Spleen (tissue), 11 donors: ENCODE measurements at regions not wholly inside any gene's neighbourhood (a gene's known extent, or its start where the extent isn't known, plus 50 kb on each side); places are given as distances from the start of the nearest gene placed in this dataset.

ENCODE experiments used
- DNase-seq: peaks from one replicate; pipeline ENCODE4 v3.0.0-alpha.2; 2020
- H3K27ac ChIP-seq, 8 donors: fragments of 200-600 bp; sonication (generic) in 7 of 8; 1 replicate in 4 of 8; 2 replicates in 4 of 8; pipeline versions ENCODE4 v1.5.0 to v1.8.0; 2016 to 2021; ENCODE audit warnings: inconsistent platforms in 4 of 8, mild to moderate bottlenecking in 4 of 8, moderate library complexity in 1 of 8
- H3K27me3 ChIP-seq, 7 donors: fragments of 200-600 bp; sonication (generic) in 6 of 7; replicated peaks in 1 of 7; 1 replicate in 4 of 7; 2 replicates in 3 of 7; pipeline versions ENCODE4 v1.5.0 to v1.8.0; 2016 to 2021; ENCODE audit warnings: inconsistent platforms in 3 of 7, mild to moderate bottlenecking in 1 of 7
- H3K36me3 ChIP-seq, 6 donors: fragments of 200-600 bp; sonication (generic) in 5 of 6; 1 replicate in 4 of 6; 2 replicates in 2 of 6; pipeline versions ENCODE4 v1.5.0 to v1.8.0; 2016 to 2021; ENCODE audit warnings: inconsistent platforms in 2 of 6
- H3K4me1 ChIP-seq, 6 donors: fragments of 200-600 bp; sonication (generic) in 5 of 6; 1 replicate in 3 of 6; 2 replicates in 3 of 6; pipeline versions ENCODE4 v1.5.0 to v1.8.0; 2016 to 2021; ENCODE audit warnings: inconsistent platforms in 3 of 6
- H3K4me3 ChIP-seq, 8 donors: fragments of 200-600 bp; sonication (generic) in 7 of 8; 1 replicate in 4 of 8; 2 replicates in 4 of 8; pipeline versions ENCODE4 v1.5.0 to v1.8.0; 2016 to 2021; ENCODE audit warnings: inconsistent platforms in 4 of 8, mild to moderate bottlenecking in 4 of 8, moderate library complexity in 2 of 8
- H3K9me3 ChIP-seq, 8 donors: fragments of 200-600 bp; sonication (generic) in 7 of 8; 1 replicate in 4 of 8; 2 replicates in 4 of 8; pipeline versions ENCODE4 v1.5.0 to v1.8.0; 2016 to 2021; ENCODE audit warnings: inconsistent platforms in 4 of 8
- CTCF ChIP-seq, 11 experiments: fragments of 200-600 bp in 7 of 11; fragments of 450-650 bp in 4 of 11; sonication (generic) in 4 of 11; IDR thresholded peaks in 8 of 11; conservative IDR thresholded peaks in 3 of 11; 1 replicate in 7 of 11; 2 replicates in 4 of 11; pipeline versions ENCODE4 v1.4.0 to v1.8.0; 2016 to 2021; ENCODE audit warnings: antibody characterized with exemption in 11 of 11, inconsistent platforms in 4 of 11, mild to moderate bottlenecking in 1 of 11
- POLR2A ChIP-seq, 3 donors: fragments of 450-650 bp; IDR thresholded peaks; one replicate each; pipeline ENCODE4 v1.5.1; 2017; ENCODE audit warnings: antibody characterized with exemption in 3 of 3, mild to moderate bottlenecking in 1 of 3
- POLR2AphosphoS5 ChIP-seq, 3 donors: sonication (generic); formaldehyde crosslinking; IDR thresholded peaks; one replicate each; pipeline ENCODE4 v1.5.1; 2017; ENCODE audit warnings: antibody characterized with exemption in 3 of 3
- WGBS, 5 donors: extraction: QIAGEN DNeasy Blood & Tissue Kit in 3 of 5; methylation state at CpG; one replicate each; pipeline versions ENCODE4 v1.1.5 to v1.1.7; 2013 to 2018; 5-methylcytosine and 5-hydroxymethylcytosine counted together
- intact Hi-C: fragments of 100-400 bp; cut with DNase I; formaldehyde crosslinking; loops from one replicate; pipeline ENCODE4 v1.15.0; 2023; ENCODE audit warnings: low total_unique reads
- donor health status: healthy with polysubstance abuse.
- donor health status: DM: no; HTN: no; CAD: no; lungs with moderate emphysema.
- donor health status: DM: no; HTN: no; CAD: no.
- donor health status: Bipolar disorder and iron deficiency.
- donor health status: healthy.
- donor health status: DM: no; HTN: no; CAD: no.
- donor health status: DM: yes; HTN: yes; CAD: no.

GRCh38 chr16:22757202-22757601 lies 56.8 kb upstream of the HS3ST2 start:
- no peak overlapping the region for H3K27ac ChIP-seq
- intact Hi-C loops: no loop called here
- peaks cover 0 to 14% (median 0%) of the 10 kb centered on the region in 7 donors for H3K27me3 ChIP-seq
- no peak for DNase-seq
- no peak overlapping the region for H3K4me3 ChIP-seq
- no peaks in the 10 kb centered on the region for H3K4me1 ChIP-seq
- no peaks in the 10 kb centered on the region for H3K36me3 ChIP-seq
- no peaks in the 10 kb centered on the region for H3K9me3 ChIP-seq
- TF ChIP-seq POLR2AphosphoS5 (IDR thresholded peaks at IDR 0.05) (no peak), CTCF (IDR thresholded peaks at IDR 0.05 in 8 of 11, conservative IDR thresholded peaks at IDR 0.05 in 3 of 11) (no peak), POLR2A (IDR thresholded peaks at IDR 0.05) (no peak)
- WGBS, 5 donors: 64 to 72% (median 67%) methylated on average over 3 of the region's 3 CpGs

GRCh38 chr16:22762486-22762885 lies 51.5 kb upstream of the HS3ST2 start:
- no peaks in the 10 kb centered on the region for H3K4me1 ChIP-seq
- no peak overlapping the region for H3K27ac ChIP-seq
- no peak overlapping the region for H3K4me3 ChIP-seq
- intact Hi-C loops: no loop called here
- H3K36me3 ChIP-seq: no peaks in the 10 kb centered on the region
- TF ChIP-seq POLR2A (IDR thresholded peaks at IDR 0.05) (no peak), CTCF (IDR thresholded peaks at IDR 0.05 in 8 of 11, conservative IDR thresholded peaks at IDR 0.05 in 3 of 11) (no peak), POLR2AphosphoS5 (IDR thresholded peaks at IDR 0.05) (no peak)
- peaks cover 0 to 3% (median 0%) of the 10 kb centered on the region in 7 donors for H3K27me3 ChIP-seq
- 86 to 94% (median 92%) methylated on average over 3 of the region's 3 CpGs for WGBS, 5 donors
- no peaks in the 10 kb centered on the region for H3K9me3 ChIP-seq
- no peak for DNase-seq

- TF ChIP-seq CTCF (IDR thresholded peaks at IDR 0.05 in 8 of 11, conservative IDR thresholded peaks at IDR 0.05 in 3 of 11) (no peak), POLR2AphosphoS5 (IDR thresholded peaks at IDR 0.05) (no peak), POLR2A (IDR thresholded peaks at IDR 0.05) (no peak)
- intact Hi-C loops: no loop called here
- WGBS, 5 donors: 50 to 79% (median 64%) methylated on average over 6 to 7 of the region's 7 CpGs
Observed at GRCh38 chr16:22763437-22764080, 50.4 kb upstream of the HS3ST2 start.

More at GRCh38 chr16:22763437-22764080, 50.4 kb upstream of the HS3ST2 start:
- DNase-seq: no peak
- no peaks in the 10 kb centered on the region for H3K4me1 ChIP-seq
- no peak overlapping the region for H3K27ac ChIP-seq
- no peaks in the 10 kb centered on the region for H3K9me3 ChIP-seq
- H3K36me3 ChIP-seq: no peaks in the 10 kb centered on the region
- no peak overlapping the region for H3K4me3 ChIP-seq
- peaks cover 0 to 4% (median 0%) of the 10 kb centered on the region in 7 donors for H3K27me3 ChIP-seq
